Caco-2 (cell line): ENCODE measurements at regions not wholly inside any gene's neighbourhood (a gene's known extent, or its start where the extent isn't known, plus 50 kb on each side); places are given as distances from the start of the nearest gene placed in this dataset.

ENCODE experiments used
- BruUV-seq: library from RNA; stranded (reverse); fragments of 400-500 nt; replicated peaks from 2 replicates; lab custom pipeline; 2021; lab: Mats Ljungman, UMichigan
- CTCF ChIA-PET: fragments of 300-600 bp; sonication (Branson Sonifier 250); formaldehyde crosslinking; loops from one replicate; lab custom pipeline; 2022; ENCODE audit warnings: antibody characterized with exemption; lab: Charles Lee
- POLR2A ChIA-PET: fragments of 300-600 bp; sonication (Branson Sonifier 250); formaldehyde crosslinking; loops from one replicate; lab custom pipeline; 2022; ENCODE audit warnings: antibody characterized with exemption; lab: Charles Lee
- DNase-seq, 2 experiments: peaks; one replicate each; pipeline versions ENCODE4 v3.0.0 to v3.0.0-alpha.2; 2020 to 2022
- H3K27me3 ChIP-seq: replicated peaks from 2 replicates; pipeline ENCODE4 v1.6.0; 2011; ENCODE audit warnings: low read length; ENCODE audit not compliant: control insufficient read depth, insufficient read depth
- H3K36me3 ChIP-seq: 2 replicates; pipeline ENCODE4 v1.5.1; 2011; ENCODE audit warnings: low read length; ENCODE audit not compliant: control insufficient read depth, insufficient read depth
- H3K4me1 ChIP-seq: fragments of 250-450 bp; sonication (Bioruptor Pico); 2 replicates; pipeline ENCODE4 v1.5.1; 2020; ENCODE audit warnings: mild to moderate bottlenecking
- H3K4me3 ChIP-seq: 2 replicates; pipeline ENCODE4 v1.5.1; 2011; ENCODE audit warnings: low read depth, mild to moderate bottlenecking, control low read depth, low read length
- H3K9me3 ChIP-seq: fragments of 250-450 bp; sonication (Bioruptor Pico); 2 replicates; pipeline ENCODE4 v1.5.1; 2020; ENCODE audit warnings: mild to moderate bottlenecking, moderate library complexity
- H3K27ac Mint-ChIP-seq: one replicate; pipeline ENCODE4 v1.8.0; 2022; ENCODE audit warnings: mixed read lengths; ENCODE audit not compliant: unreplicated experiment
- H3K27me3 Mint-ChIP-seq: one replicate; pipeline ENCODE4 v1.8.0; 2022; ENCODE audit warnings: mixed read lengths; ENCODE audit not compliant: insufficient read depth, unreplicated experiment
- H3K36me3 Mint-ChIP-seq: one replicate; pipeline ENCODE4 v1.8.0; 2022; ENCODE audit warnings: mild to moderate bottlenecking, mixed read lengths; ENCODE audit not compliant: insufficient read depth, unreplicated experiment
- H3K4me1 Mint-ChIP-seq: one replicate; pipeline ENCODE4 v1.8.0; 2022; ENCODE audit warnings: low read depth, mixed read lengths; ENCODE audit not compliant: unreplicated experiment
- H3K4me3 Mint-ChIP-seq: one replicate; pipeline ENCODE4 v1.8.0; 2022; ENCODE audit warnings: mild to moderate bottlenecking, moderate library complexity, mixed read lengths; ENCODE audit not compliant: unreplicated experiment
- H3K9me3 Mint-ChIP-seq: one replicate; pipeline ENCODE4 v1.8.0; 2022; ENCODE audit warnings: mixed read lengths; ENCODE audit not compliant: unreplicated experiment
- intact Hi-C: fragments of 100-400 bp; cut with micrococcal nuclease; formaldehyde crosslinking; loops from one replicate; pipeline ENCODE4 v1.10.0; 2022; ENCODE audit not compliant: unreplicated experiment
- TF ChIP-seq, protein P1 (sequence below), 2 experiments: fragments of 200-600 bp in 1 of 2; IDR thresholded peaks; 1 replicate in 1 of 2; 2 replicates in 1 of 2; pipeline versions ENCODE4 v1.5.1 to v1.8.0; 2011 to 2022; ENCODE audit warnings: antibody characterized with exemption in 1 of 2, control low read depth in 1 of 2, inconsistent platforms in 1 of 2, low read depth in 1 of 2, low read length in 1 of 2, mild to moderate bottlenecking in 1 of 2, moderate library complexity in 1 of 2; ENCODE audit not compliant: insufficient read depth in 1 of 2, severe bottlenecking in 1 of 2, unreplicated experiment in 1 of 2

- no TSS peak for BruUV-seq
- intact Hi-C loops, result no loop called here
- Histone ChIP-seq H3K36me3 (no peaks in the 10 kb centered on the region), H3K4me3 (no peak overlapping the region), H3K27me3 (no peaks in the 10 kb centered on the region), H3K9me3 (no peaks in the 10 kb centered on the region), H3K4me1 (no peaks in the 10 kb centered on the region)
- Mint-ChIP-seq H3K27ac (no peak overlapping the region), H3K36me3 (no peaks in the 10 kb centered on the region), H3K9me3 (no peaks in the 10 kb centered on the region), H3K4me1 (no peaks in the 10 kb centered on the region), H3K27me3 (no peaks in the 10 kb centered on the region), H3K4me3 (no peak overlapping the region)
- ChIA-PET POLR2A (no interaction called here), CTCF (no interaction called here)
- DNase-seq, result no peak
- TF ChIP-seq, protein P1, sequence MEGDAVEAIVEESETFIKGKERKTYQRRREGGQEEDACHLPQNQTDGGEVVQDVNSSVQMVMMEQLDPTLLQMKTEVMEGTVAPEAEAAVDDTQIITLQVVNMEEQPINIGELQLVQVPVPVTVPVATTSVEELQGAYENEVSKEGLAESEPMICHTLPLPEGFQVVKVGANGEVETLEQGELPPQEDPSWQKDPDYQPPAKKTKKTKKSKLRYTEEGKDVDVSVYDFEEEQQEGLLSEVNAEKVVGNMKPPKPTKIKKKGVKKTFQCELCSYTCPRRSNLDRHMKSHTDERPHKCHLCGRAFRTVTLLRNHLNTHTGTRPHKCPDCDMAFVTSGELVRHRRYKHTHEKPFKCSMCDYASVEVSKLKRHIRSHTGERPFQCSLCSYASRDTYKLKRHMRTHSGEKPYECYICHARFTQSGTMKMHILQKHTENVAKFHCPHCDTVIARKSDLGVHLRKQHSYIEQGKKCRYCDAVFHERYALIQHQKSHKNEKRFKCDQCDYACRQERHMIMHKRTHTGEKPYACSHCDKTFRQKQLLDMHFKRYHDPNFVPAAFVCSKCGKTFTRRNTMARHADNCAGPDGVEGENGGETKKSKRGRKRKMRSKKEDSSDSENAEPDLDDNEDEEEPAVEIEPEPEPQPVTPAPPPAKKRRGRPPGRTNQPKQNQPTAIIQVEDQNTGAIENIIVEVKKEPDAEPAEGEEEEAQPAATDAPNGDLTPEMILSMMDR (IDR thresholded peaks at IDR 0.05; ENCODE audit: insufficient read depth in 1 of 2, low read depth in 1 of 2, low read length in 1 of 2, severe bottlenecking in 1 of 2, unreplicated experiment in 1 of 2), result no peak
These were observed 619.9 kb downstream of the ZEB2 start for GRCh38 chr2:143899987-143900386.

DNA sequence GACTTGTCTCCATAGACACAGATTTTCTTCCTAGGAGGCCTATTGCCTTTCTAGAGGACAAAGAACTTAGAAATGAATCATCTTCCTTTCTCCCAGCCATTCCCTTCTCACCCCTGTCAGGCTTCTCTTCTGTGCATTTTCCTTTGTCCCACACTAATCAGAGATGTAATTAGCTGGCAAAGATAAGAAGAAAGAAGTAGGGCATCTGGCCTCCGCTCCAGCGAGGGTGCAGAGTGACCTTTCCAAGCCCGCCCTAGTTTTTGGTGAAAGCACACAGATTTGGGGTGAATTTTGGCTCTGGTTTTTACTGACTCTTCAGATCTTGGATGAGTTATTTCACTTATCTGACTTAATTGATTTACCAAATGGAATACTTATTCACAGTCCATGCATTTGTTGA is 626.5 kb downstream of the ZEB2 start:
- no peaks in the 10 kb centered on the region; the same call in 1 of the 2 replicates for H3K27me3 ChIP-seq
- Mint-ChIP-seq H3K36me3 (no peaks in the 10 kb centered on the region), H3K27me3 (peaks cover 10% of the 10 kb centered on the region), H3K4me1 (no peaks in the 10 kb centered on the region), H3K27ac (no peak overlapping the region), H3K4me3 (no peak overlapping the region), H3K9me3 (no peaks in the 10 kb centered on the region)
- no peaks in the 10 kb centered on the region for H3K36me3 ChIP-seq
- no peak for DNase-seq
- no peaks in the 10 kb centered on the region for H3K9me3 ChIP-seq
- TF ChIP-seq, protein P1 (IDR thresholded peaks at IDR 0.05; ENCODE audit: insufficient read depth in 1 of 2, low read depth in 1 of 2, low read length in 1 of 2, severe bottlenecking in 1 of 2, unreplicated experiment in 1 of 2), result no peak
- intact Hi-C loops, result no loop called here
- ChIA-PET POLR2A (no interaction called here), CTCF (no interaction called here)
- H3K4me3 ChIP-seq, result no peak overlapping the region
- BruUV-seq, result no TSS peak
- H3K4me1 ChIP-seq, result no peaks in the 10 kb centered on the region

- TF ChIP-seq, protein P1 (IDR thresholded peaks at IDR 0.05; ENCODE audit: insufficient read depth in 1 of 2, low read depth in 1 of 2, low read length in 1 of 2, severe bottlenecking in 1 of 2, unreplicated experiment in 1 of 2), result no peak
- Mint-ChIP-seq H3K9me3 (no peaks in the 10 kb centered on the region), H3K27me3 (peaks cover 10% of the 10 kb centered on the region), H3K4me1 (no peaks in the 10 kb centered on the region), H3K4me3 (no peak overlapping the region), H3K36me3 (no peaks in the 10 kb centered on the region), H3K27ac (no peak overlapping the region)
- no peak for DNase-seq
- H3K4me3 ChIP-seq, result no peak overlapping the region
- H3K4me1 ChIP-seq, result no peaks in the 10 kb centered on the region
- CTCF ChIA-PET, result no interaction called here
- POLR2A ChIA-PET, result no interaction called here
- no peaks in the 10 kb centered on the region for H3K9me3 ChIP-seq
- no TSS peak for BruUV-seq
- no peaks in the 10 kb centered on the region for H3K36me3 ChIP-seq
- no peaks in the 10 kb centered on the region; the same call in none of the 2 replicates for H3K27me3 ChIP-seq
- intact Hi-C loops, result no loop called here
These were observed 628.0 kb downstream of the ZEB2 start for GRCh38 chr2:143891879-143892308.
